GM04503 (cell line): ENCODE measurements at regions not wholly inside any gene's neighbourhood (a gene's known extent, or its start where the extent isn't known, plus 50 kb on each side); places are given as distances from the start of the nearest gene placed in this dataset.
"Not testable (repeated sequence)": the region's sequence is repeated elsewhere in the genome, so short reads cannot be mapped to it uniquely, and the experiment has no call there.

ENCODE experiments used
- DNase-seq: peaks from one replicate; pipeline ENCODE4 v3.0.0-alpha.2; 2012; ENCODE audit warnings: low read depth

- DNase-seq = no peak
Measured at GRCh38 chr16:6725634-6726331, 606.9 kb upstream of the RBFOX1 start.

- not testable (repeated sequence) for DNase-seq
Measured at GRCh38 chr16:6725206-6725605, 607.4 kb upstream of the RBFOX1 start.

- no peak for DNase-seq
Measured at GRCh38 chr16:6722786-6723185, 609.9 kb upstream of the RBFOX1 start.

- DNase-seq = no peak
Measured at GRCh38 chr16:6714510-6714909, 618.1 kb upstream of the RBFOX1 start.

GRCh38 chr16:6709736-6710135 is 622.9 kb upstream of the RBFOX1 start:
- no peak for DNase-seq

- DNase-seq = no peak
Measured at GRCh38 chr16:6708576-6709215, 623.9 kb upstream of the RBFOX1 start.

GRCh38 chr16:6704306-6704930 is 628.2 kb upstream of the RBFOX1 start:
- no peak for DNase-seq

GRCh38 chr16:6701096-6701495 is 631.5 kb upstream of the RBFOX1 start:
- no peak for DNase-seq

GRCh38 chr16:6698548-6698947 is 634.1 kb upstream of the RBFOX1 start:
- DNase-seq = no peak

GRCh38 chr16:6695666-6696065 is 637.0 kb upstream of the RBFOX1 start:
- no peak for DNase-seq

GRCh38 chr16:6694636-6695035 is 638.0 kb upstream of the RBFOX1 start:
- DNase-seq = no peak

- not testable (repeated sequence) for DNase-seq
Measured at GRCh38 chr16:6693418-6693817, 639.2 kb upstream of the RBFOX1 start.

- no peak for DNase-seq
Measured at GRCh38 chr16:6692874-6693273, 639.8 kb upstream of the RBFOX1 start.

GRCh38 chr16:6690741-6691140 is 641.9 kb upstream of the RBFOX1 start:
- DNase-seq = no peak

- DNase-seq = no peak
Measured at GRCh38 chr16:6689643-6690042, 643.0 kb upstream of the RBFOX1 start.

GRCh38 chr16:6687593-6687992 is 645.1 kb upstream of the RBFOX1 start:
- DNase-seq = no peak

GRCh38 chr16:6684076-6684673 is 648.5 kb upstream of the RBFOX1 start:
- no peak for DNase-seq

GRCh38 chr16:6682142-6682811 is 650.4 kb upstream of the RBFOX1 start:
- DNase-seq = no peak

- no peak for DNase-seq
Measured at GRCh38 chr16:6678586-6678985, 654.1 kb upstream of the RBFOX1 start.

- DNase-seq = no peak
Measured at GRCh38 chr16:6674071-6674470, 658.6 kb upstream of the RBFOX1 start.

GRCh38 chr16:6672507-6672906 is 660.1 kb upstream of the RBFOX1 start:
- DNase-seq = no peak

- no peak for DNase-seq
Measured at GRCh38 chr16:6667393-6667792, 665.3 kb upstream of the RBFOX1 start.
